ENCODE measurements at regions not wholly inside any gene's neighbourhood (a gene's known extent, or its start where the extent isn't known, plus 50 kb on each side); places are given as distances from the start of the nearest gene placed in this dataset.
"Not testable (repeated sequence)": the region's sequence is repeated elsewhere in the genome, so short reads cannot be mapped to it uniquely, and the experiment has no call there.

DNA sequence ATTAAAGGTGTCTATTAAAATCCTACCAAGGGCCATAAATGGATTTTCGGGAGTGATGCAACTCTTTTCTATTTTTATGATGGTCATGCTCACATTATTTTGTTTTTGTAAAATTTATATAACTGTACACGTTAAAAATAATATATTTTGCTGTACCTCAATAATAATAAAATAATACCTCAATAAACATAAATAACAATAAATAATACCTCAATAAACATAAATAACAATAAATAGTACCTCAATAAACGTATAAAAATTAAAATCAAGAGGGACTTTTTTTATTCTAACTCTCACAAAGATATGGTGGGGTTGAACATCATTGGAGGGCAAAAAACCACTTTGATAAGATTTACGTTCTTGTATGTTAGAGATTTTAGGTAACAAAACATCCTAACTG, 1189.6 kb upstream of the CELF2 start:
- FAIRE-seq, result no peak

DNA sequence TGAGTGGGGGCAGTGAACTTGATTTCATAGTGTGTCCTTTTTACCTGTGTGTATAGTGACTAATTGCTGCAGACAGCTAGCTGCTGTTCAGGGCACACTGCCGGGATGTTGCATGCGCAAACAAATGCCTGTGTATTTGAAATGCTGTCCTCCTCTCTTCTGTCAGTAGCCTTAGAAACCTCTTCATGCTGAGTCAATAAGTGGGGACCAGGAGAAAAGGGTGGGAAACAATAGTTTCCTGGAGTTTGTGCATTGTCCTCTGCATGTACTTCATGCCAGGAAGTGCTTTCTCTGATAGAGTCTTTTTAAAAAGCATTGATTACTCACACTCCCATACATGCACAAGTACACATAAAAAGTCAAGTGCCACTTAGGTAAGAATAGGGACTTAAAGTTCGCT, 1183.7 kb upstream of the CELF2 start:
- no peak for FAIRE-seq

DNA sequence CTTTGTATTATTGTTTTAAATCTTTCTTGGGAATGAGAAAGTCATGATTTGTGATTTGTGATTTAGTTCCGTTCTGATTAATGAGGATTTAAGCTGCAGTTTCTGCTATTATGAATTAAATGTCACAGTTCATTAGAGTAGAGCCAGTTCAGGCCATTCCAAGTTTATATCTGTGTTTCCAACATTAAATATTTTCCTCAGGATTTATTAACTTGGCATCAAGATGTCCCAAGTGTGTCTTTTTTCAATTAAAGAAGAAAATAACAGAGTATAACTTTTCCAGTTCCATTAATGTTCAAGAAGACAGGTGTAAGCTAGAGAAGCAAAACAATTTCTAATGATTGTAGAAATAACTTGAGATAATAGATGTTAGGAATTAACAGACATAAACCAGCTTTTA, 1183.2 kb upstream of the CELF2 start:
- FAIRE-seq, result no peak

DNA sequence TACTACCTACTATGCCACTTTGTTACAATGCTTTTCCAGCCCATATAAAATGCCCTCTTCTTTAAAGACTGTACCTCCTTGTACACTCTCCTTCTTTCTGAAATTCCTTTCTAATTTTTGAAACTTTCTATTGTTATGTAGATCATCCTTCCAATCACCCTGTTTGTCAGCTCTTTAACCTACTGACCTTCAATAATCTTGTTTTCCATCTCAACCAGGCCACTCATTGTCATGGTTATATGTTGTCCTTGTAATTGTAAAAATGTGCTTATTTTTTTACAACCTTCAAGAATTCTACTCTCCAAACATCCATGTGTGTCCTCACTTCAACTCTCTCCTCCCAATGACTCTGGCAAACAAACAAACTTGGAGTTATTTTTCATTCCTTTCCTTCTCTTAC, 1172.6 kb upstream of the CELF2 start:
- no peak for FAIRE-seq

DNA sequence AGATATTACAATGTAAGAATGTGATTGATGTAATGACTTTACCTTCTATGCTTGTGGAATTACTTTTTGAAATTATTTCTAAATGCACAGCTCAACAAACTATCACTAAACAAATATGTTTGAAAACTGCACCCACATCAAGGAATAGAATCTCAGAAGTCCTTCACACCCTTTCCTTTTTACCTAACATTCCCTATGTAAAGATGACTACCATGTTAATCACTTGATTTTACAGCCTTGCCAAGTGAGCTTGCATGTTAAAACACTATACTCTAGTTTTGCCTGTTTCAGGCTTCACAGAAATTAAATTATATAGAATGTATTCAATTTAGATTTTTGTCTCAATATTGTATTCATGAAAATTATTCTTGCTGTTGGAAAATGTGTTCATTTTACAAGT, 1169.4 kb upstream of the CELF2 start:
- no peak for FAIRE-seq

DNA sequence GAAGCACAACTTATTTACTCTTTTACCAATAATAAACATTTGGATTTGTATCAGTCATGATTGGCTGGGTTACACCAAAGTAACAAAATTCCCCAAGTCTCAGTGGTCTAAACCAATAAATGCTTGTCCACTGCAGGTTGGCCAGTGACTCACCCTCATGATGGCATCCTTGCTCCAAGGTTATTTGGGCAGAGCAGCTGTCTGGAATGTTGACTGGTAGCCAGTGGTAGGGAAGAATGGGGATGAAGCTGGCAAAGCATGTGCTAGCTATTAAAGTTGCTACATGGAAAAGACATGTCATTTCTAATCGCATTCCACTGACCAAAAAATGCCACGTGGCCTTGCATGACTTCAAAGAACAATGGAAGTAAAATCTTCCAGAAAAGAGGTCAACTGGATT, 1168.7 kb upstream of the CELF2 start:
- no peak for FAIRE-seq

DNA sequence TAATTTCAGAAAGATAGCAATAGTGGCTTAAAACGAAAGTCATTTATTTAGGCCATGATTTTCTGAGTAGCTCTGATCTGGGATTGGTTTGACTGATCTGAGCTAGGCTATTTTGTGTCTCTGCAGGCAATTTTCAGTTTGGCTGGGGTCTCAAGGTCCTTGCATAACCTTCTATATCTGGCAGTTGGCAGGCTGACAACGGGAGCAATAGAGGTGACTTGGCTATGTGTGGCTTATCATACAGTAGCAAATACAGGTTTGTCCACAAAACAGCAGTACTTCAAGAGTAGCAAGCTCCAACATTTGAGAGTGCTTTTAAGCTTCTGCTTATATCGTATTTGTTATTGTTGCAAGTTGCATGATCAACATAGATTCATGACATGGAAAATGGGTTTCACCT, 1167.3 kb upstream of the CELF2 start:
- FAIRE-seq, result no peak

DNA sequence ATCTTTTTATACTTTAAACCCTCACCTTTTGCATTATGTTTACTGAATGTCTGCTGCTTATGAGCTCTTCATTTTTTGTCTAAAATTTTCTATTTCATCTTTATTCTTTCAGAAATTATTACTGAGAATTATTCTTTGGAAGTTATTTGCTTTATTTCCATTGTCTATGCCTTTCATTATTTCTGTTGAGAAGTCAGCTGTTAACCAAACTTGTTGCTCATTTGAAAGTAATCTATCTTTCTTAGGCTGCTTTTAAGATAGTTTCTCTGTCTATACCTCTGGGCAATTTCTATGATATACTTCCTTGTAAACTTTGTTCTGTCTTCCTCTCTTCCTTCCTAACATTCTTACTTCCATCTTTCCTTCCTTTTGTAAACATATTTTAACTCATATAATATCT, 1165.9 kb upstream of the CELF2 start:
- no peak for FAIRE-seq

DNA sequence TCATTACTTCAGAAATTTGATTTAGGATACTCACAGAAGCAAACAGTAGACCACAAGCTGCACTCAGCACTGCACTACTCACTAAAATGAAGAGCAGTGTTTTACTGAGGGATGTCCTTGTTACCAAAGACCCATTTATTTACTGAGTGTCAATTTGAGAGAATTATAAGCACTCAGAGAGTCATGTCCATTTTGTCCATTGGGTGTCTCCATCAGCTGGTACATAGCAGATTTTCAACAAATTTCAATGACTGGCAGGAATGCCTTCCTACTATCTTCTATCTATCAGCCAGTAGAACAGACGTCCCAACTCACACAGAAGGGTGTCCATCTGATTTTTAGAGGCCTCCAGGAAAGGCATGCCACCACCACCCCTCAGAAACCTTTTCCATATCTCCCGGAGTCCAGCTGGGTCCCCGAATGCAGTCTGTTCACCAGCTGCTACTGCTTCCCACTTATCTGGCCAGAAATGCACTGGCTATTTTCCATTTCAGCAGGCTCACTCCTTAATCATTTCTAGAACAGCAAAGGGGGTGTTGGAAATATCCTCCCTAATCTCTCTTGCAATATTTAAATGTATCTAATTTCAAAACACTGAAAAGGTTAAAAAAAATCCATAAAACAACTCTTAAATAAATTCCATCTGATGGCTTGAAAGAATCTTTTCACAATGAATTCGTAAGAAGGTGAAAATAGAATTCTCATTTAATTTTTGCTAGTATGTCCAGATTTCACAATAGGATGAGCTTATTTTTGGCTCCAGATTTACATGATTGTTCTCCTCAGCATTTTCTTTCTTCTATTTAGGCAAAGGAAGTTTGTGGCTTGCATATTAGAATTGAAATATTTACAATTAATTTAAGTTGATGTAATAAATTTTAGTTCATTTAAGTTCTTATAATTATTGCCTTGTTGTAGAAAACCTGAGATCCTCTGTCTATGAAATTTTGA, 1164.0 kb upstream of the CELF2 start:
- FAIRE-seq, result no peak

DNA sequence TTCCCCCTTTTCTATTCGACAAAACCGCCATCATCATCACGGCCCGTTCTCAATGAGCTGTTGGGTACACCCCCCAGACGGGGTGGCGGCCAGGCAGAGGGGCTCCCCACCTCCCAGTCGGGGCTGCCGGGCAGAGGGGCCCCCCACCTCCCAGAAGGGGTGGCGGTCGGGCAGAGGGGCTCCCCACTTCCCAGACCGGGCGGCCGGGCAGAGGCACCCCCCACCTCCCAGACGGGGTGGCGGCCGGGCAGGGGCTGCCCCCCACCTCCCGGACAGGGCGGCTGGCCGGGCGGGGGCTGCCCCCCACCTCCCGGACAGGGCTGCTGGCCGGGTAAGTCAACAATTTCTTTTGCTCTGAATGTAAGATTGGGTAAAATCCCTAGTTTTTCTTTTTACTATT, 1162.2 kb upstream of the CELF2 start:
- FAIRE-seq, result not testable (repeated sequence)

DNA sequence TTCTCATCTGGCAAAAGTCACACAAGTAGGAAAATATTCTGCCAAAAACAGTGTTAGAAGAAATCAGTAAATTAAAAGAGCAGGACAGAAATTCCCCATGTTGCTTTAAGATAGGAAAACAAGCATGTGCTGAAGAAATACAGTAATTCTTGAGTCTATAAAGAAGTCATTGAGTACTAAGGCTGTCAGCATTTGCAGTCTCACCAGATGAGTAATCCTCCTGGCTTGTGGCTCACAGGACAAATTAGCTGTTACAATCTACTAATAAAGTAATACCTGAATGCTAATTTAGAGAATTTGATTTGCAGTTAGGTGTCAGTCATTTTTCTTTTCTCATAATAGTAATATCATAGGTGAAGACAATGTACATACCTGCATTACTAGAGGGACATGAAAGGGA, 1158.9 kb upstream of the CELF2 start:
- FAIRE-seq, result no peak

DNA sequence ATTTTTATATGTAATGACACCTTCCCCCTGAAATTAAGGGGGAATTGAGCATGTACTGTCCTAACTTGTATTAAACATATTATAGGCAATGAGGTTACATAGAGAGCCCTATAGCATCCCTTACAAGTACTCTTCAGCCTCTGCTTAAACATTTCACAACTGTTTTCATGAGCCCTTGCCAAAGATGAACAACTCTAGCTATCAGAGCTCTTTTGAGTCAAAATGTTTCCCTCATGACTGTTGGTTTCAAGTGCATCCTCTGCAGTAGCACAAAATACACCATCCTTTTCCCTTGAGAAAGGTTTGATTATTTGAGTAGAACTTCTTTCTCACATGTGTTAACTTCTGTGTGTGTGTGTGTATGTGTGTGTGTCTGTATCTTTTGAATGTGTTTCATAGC, 1157.6 kb upstream of the CELF2 start:
- no peak for FAIRE-seq

DNA sequence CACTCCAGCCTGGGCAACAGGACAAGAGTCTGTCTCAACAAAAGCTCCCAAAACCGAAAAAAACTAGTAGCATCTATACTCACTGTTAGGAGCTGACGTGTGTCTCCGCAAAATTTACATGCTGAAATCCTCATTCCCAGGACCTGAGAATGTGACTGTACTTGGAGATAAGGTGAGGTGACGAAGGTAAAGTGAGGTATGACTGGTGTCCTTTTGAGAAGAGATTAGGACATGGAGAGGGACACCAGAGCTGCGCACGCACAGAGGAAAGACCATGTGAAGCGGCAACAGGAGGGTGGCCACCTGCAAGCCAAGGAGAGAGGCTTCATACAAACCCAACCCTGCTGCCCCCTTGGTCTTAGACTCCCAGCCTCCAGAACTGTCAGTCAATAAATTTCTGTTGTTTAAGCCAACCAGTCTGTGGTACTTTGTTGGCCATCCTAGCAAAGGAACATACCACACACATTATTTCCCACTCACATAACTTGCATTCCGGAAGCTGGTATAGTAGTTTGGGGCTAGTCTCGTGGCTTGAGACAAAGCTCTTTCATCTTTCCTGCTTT, 1154.0 kb upstream of the CELF2 start:
- no peak for FAIRE-seq

DNA sequence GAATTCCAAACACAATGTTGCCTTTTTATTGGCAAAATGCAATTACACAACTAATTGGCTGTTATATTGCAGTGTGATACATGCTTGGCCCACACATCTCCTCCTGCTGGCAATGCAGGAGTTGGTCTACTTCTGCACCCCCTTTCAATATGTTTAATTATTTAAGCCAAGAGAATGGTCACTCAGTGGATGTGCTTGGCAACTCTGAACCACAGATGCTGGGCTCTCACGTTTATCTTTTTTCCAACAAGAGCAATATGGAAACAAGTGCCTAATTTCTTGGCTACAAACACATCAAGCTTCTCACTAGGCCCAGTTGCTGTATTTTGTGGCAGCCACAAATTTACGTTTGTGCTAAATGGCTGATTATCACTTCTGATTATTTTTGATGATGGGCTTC, 1149.2 kb upstream of the CELF2 start:
- no peak for FAIRE-seq

DNA sequence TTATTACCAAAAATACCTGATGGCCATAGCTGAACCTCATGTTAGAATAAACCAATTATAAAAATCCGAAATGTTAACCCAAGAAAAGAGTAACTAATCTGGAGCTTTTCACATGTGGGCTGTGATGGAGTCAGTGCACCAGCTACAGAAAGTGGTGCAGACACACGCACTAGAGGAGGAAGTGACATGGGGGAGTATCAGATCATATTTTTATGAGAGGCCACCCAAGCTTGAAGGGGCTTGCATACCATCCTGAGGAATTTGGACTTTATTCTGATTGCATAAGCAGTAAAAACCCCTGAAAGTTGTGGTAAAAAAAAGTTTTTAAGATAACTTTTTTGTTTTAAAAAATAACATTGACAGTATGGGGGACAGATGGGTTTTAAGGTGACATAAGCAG, 1148.5 kb upstream of the CELF2 start:
- no peak for FAIRE-seq

DNA sequence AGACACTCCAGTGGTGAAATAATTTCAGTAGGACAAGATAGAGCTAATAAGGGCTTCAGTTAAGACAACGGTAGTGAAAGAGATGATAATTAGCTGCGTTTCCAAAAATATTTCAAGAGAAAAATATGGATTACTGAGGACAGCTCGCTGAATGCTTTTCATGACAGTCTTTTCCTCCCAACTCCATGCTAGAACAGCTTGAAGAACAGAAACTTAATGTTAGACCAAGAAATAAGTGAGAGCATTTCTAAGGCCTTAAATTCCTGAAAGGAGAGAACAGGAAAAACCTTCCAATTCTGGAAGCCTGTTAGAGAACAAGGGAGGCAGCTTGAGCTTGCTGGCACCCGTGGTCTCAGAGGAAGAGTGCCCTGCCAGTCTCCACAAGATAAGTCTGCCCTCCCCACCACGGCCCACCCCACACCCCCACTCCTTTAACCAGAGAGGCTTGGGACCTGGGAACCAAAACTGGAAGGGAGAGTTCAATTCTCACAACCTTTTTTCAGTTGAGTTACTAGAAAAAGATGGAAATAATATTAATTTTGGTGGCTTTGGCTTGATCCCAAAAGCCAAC, 1148.0 kb upstream of the CELF2 start:
- no peak for FAIRE-seq

DNA sequence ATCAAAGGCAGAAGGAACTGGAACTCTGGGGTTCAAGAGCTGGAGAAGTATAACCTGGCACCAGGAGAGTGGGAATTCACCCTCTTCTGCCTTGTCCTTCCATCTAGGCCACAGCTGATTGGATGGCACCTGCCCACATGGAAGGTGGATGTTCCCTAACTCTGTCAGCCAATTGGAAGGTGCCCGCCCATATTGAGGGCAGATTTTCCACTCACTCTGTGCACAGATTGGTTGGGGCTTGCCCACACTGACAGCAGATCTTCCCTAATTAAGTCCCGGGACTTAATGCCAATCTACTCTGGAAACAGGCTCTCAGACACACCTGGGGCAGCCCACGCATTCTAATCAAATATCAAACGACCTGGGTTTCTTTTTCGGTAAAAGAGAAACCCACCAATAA, 1142.3 kb upstream of the CELF2 start:
- no peak for FAIRE-seq

DNA sequence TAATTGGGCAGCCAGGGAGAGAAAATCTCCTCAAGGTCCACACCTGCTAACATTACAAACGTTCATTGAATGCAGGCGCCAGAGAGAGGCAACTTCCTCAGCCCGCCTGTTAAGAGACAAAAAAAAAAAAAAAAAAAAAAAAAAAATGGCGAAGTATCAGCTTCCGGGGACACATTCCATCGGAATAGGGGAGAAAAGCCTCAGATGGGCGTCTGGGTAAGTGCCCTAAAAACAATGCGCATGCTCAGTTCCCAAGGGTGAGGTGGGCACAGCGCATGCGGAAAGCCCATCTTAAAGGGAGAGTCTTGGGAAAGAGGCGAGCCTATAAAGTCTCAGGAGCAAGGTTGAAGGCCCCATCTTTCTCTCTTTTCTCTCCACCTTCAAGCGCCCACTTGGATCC, 1139.7 kb upstream of the CELF2 start:
- no peak for FAIRE-seq

DNA sequence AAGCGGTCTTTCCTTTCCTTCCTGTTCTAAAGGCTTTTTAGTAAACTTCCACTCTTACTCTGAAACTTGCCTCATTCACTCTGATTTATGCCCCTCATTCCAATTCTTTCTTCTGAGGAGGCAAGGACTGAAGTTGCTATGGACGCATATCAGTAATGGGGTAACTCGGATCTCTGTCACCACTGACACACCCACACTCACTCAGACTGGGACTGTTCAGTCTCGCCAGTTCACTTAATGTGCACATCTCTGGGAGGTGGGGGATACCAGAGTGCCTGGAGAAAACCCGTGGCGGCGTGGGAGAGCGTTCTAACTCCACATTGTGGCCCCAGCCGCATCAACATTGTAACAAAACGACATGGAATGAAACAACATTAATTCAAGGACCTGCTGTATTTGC, 1139.3 kb upstream of the CELF2 start:
- no peak for FAIRE-seq

DNA sequence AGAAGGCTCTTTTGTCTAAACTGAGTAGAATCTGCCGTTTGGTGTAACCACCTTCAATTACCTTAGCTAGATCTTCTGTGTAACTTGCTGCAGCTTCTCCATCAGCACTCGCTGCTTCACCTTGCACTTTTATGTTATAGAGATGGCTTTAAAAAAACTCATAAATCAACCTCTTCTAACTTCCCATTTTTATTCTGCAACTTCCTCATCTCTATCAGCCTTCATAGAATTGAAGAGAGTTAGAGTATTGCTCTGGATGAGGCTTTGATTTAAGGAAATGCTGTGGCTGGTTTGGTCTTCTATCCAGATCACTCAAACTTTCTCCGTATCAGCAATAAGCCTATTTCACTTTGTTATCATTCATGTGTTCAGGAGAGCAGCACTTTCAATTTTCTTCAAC, 1131.9 kb upstream of the CELF2 start:
- no peak for FAIRE-seq

DNA sequence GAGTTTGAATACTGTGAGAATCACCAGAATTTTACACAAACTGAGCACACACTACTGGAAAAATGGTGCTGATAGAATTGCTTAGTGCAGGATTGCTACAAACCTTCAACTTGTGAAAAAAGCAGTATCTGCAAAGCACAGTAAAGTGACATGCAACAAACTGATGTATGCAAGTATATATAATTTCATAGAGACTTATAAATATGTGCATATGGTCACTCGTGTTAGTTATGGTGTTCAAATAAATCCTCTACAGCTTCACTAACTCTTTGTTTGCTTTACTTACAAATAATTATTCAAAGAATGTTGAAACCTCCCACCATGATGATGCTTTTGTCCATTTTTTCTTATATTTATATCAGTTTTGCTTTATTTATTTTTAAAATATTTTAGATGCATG, 1130.9 kb upstream of the CELF2 start:
- FAIRE-seq, result no peak

DNA sequence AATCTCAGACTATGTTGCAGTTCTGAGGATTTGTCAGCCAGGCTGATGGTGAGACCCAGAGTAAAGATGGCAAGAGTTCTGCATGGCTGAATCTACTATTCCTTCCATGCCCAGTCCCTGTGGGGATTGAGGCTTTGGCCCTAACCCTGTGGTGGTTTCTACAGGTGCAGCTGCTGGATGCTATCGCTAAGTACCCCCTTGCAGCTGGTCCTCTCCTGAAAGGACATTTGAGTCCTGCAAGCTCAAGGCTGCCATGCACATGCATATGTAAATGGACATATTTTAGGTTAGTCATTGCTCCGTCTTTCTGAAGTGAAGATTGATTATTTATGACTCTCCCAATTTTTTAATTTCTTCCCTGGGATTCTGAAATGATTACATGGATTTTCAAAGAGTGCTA, 1122.2 kb upstream of the CELF2 start:
- FAIRE-seq, result no peak

DNA sequence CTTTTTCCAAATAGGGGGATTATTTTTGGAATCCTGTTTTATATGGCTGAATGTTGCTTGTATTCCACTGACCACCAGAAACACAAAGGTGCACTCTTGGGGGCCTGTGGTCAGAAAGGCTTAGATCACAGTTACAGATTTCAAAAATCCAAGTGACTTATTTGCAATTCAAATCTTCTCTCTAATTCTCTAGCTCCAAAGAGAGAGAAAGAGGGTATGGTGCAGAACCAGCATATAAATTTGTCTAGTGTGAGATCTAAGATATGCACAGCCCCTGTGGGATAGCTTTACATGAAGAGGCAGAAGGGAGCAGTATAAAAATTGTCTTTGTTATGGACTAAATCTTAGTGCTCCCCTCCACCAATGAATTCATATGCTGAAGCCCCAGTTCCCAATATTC, 1121.7 kb upstream of the CELF2 start:
- FAIRE-seq, result no peak

DNA sequence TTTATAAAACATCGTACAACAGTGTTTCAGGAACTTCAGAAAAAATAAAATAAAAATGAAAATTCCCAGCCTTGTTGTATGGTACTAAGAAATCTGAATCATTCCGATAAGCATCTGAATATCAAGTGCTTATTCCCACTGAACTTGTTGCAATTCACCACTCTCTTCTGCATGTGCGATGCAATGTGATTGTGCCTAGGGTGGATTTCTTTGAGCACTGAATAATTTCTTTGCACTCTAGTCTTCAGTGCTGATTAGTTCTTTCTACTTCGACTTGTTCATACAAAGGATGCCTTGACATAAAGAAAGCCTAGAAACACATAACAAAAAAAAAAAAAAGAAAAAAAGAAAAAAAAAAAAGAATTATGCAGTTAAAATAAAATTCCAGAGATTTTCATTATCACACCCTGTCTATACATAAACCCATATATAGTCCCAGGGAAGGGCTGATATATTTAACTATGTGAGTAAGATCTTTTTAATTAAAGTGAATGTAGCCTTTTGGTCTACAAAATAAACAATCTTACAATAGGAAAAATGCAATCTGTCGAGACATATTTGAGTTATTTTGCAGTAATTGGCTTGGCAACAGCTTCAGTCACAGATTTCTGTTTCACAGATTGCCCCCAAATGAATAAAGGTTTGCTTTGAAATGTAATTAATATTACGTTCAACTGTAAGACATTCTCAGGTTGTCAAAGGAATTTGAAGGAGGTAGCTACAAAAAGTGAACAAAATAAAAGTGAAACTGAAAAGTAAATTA, 1118.9 kb upstream of the CELF2 start:
- FAIRE-seq, result no peak
